ENCODE measurements at regions not wholly inside any gene's neighbourhood (a gene's known extent, or its start where the extent isn't known, plus 50 kb on each side); places are given as distances from the start of the nearest gene placed in this dataset.

GRCh38 chr2:18668221-18668620 is 78.9 kb upstream of the NT5C1B start:
- no peak for ATAC-seq (replicated peaks; ENCODE audit: extremely low read depth, poor library complexity, severe bottlenecking)
- DNase-seq (ENCODE audit: low spot score in 2 of 2) = no peak
- H3K27me3 Mint-ChIP-seq = no peaks in the 10 kb centered on the region
- no peak overlapping the region for H3K4me3 Mint-ChIP-seq
- no peaks in the 10 kb centered on the region for H3K4me1 Mint-ChIP-seq
- no peaks in the 10 kb centered on the region for H3K36me3 Mint-ChIP-seq (ENCODE audit: insufficient read depth)
- H3K27ac Mint-ChIP-seq (ENCODE audit: low read depth) = no peak overlapping the region
- H3K9me3 Mint-ChIP-seq = peaks cover 15% of the 10 kb centered on the region

GRCh38 chr2:18664421-18664820 is 75.1 kb upstream of the NT5C1B start:
- H3K36me3 Mint-ChIP-seq (ENCODE audit: insufficient read depth) = peaks cover 2% of the 10 kb centered on the region
- no peaks in the 10 kb centered on the region for H3K4me1 Mint-ChIP-seq
- no peaks in the 10 kb centered on the region for H3K27me3 Mint-ChIP-seq
- H3K4me3 Mint-ChIP-seq = no peak overlapping the region
- ATAC-seq (replicated peaks; ENCODE audit: extremely low read depth, poor library complexity, severe bottlenecking) (no peak), DNase-seq (ENCODE audit: low spot score in 2 of 2) (no peak)
- no peak overlapping the region for H3K27ac Mint-ChIP-seq (ENCODE audit: low read depth)
- peaks cover 12% of the 10 kb centered on the region for H3K9me3 Mint-ChIP-seq

GRCh38 chr2:18663861-18664260 is 74.5 kb upstream of the NT5C1B start:
- H3K27me3 Mint-ChIP-seq = no peaks in the 10 kb centered on the region
- DNase-seq (ENCODE audit: low spot score in 2 of 2) (no peak), ATAC-seq (replicated peaks; ENCODE audit: extremely low read depth, poor library complexity, severe bottlenecking) (no peak)
- no peaks in the 10 kb centered on the region for H3K4me1 Mint-ChIP-seq
- no peak overlapping the region for H3K27ac Mint-ChIP-seq (ENCODE audit: low read depth)
- peaks cover 12% of the 10 kb centered on the region for H3K9me3 Mint-ChIP-seq
- no peak overlapping the region for H3K4me3 Mint-ChIP-seq
- peaks cover 2% of the 10 kb centered on the region for H3K36me3 Mint-ChIP-seq (ENCODE audit: insufficient read depth)

GRCh38 chr2:18662689-18663088 is 73.3 kb upstream of the NT5C1B start:
- H3K4me3 Mint-ChIP-seq = no peak overlapping the region
- H3K9me3 Mint-ChIP-seq = peaks cover 12% of the 10 kb centered on the region
- H3K36me3 Mint-ChIP-seq (ENCODE audit: insufficient read depth) = peaks cover 2% of the 10 kb centered on the region
- no peak overlapping the region for H3K27ac Mint-ChIP-seq (ENCODE audit: low read depth)
- no peak for ATAC-seq (replicated peaks; ENCODE audit: extremely low read depth, poor library complexity, severe bottlenecking)
- no peaks in the 10 kb centered on the region for H3K4me1 Mint-ChIP-seq
- no peaks in the 10 kb centered on the region for H3K27me3 Mint-ChIP-seq
- no peak for DNase-seq (ENCODE audit: low spot score in 2 of 2)

- Mint-ChIP-seq H3K27ac (ENCODE audit: low read depth) (no peak overlapping the region), H3K4me3 (no peak overlapping the region), H3K36me3 (ENCODE audit: insufficient read depth) (peaks cover 2% of the 10 kb centered on the region), H3K4me1 (no peaks in the 10 kb centered on the region), H3K9me3 (no peaks in the 10 kb centered on the region), H3K27me3 (no peaks in the 10 kb centered on the region)
- DNase-seq (ENCODE audit: low spot score in 2 of 2) (no peak), ATAC-seq (replicated peaks; ENCODE audit: extremely low read depth, poor library complexity, severe bottlenecking) (no peak)
These were observed 70.5 kb upstream of the NT5C1B start for GRCh38 chr2:18659915-18660314.

GRCh38 chr2:18656048-18656447 is 66.7 kb upstream of the NT5C1B start:
- H3K27me3 Mint-ChIP-seq = no peaks in the 10 kb centered on the region
- H3K4me3 Mint-ChIP-seq = no peak overlapping the region
- H3K4me1 Mint-ChIP-seq = no peaks in the 10 kb centered on the region

GRCh38 chr2:18651842-18652774 is 62.7 kb upstream of the NT5C1B start:
- no peak for ATAC-seq (replicated peaks; ENCODE audit: extremely low read depth, poor library complexity, severe bottlenecking)
- DNase-seq (ENCODE audit: low spot score in 2 of 2) = no peak
- Mint-ChIP-seq H3K9me3 (no peaks in the 10 kb centered on the region), H3K4me1 (no peaks in the 10 kb centered on the region), H3K36me3 (ENCODE audit: insufficient read depth) (peaks cover 2% of the 10 kb centered on the region), H3K27me3 (no peaks in the 10 kb centered on the region), H3K27ac (ENCODE audit: low read depth) (no peak overlapping the region), H3K4me3 (no peak overlapping the region)

More at GRCh38 chr2:18656048-18656447, 66.7 kb upstream of the NT5C1B start:
- Mint-ChIP-seq H3K36me3 (ENCODE audit: insufficient read depth) (peaks cover 3% of the 10 kb centered on the region), H3K9me3 (no peaks in the 10 kb centered on the region), H3K27ac (ENCODE audit: low read depth) (no peak overlapping the region)
- ATAC-seq (replicated peaks; ENCODE audit: extremely low read depth, poor library complexity, severe bottlenecking) (no peak), DNase-seq (ENCODE audit: low spot score in 2 of 2) (no peak)

GRCh38 chr2:18650221-18650620 is 60.9 kb upstream of the NT5C1B start:
- Mint-ChIP-seq H3K36me3 (ENCODE audit: insufficient read depth) (peaks cover 2% of the 10 kb centered on the region), H3K27ac (ENCODE audit: low read depth) (no peak overlapping the region), H3K4me3 (no peak overlapping the region), H3K4me1 (no peaks in the 10 kb centered on the region), H3K9me3 (peaks cover 4% of the 10 kb centered on the region), H3K27me3 (no peaks in the 10 kb centered on the region)
- DNase-seq (ENCODE audit: low spot score in 2 of 2) = no peak
- ATAC-seq (replicated peaks; ENCODE audit: extremely low read depth, poor library complexity, severe bottlenecking) = no peak

GRCh38 chr2:18649502-18650135 is 60.2 kb upstream of the NT5C1B start:
- peaks cover 5% of the 10 kb centered on the region for H3K9me3 Mint-ChIP-seq
- no peak overlapping the region for H3K4me3 Mint-ChIP-seq
- H3K4me1 Mint-ChIP-seq = no peaks in the 10 kb centered on the region
- H3K27me3 Mint-ChIP-seq = no peaks in the 10 kb centered on the region
- peaks cover 2% of the 10 kb centered on the region for H3K36me3 Mint-ChIP-seq (ENCODE audit: insufficient read depth)
- no peak overlapping the region for H3K27ac Mint-ChIP-seq (ENCODE audit: low read depth)
- DNase-seq (ENCODE audit: low spot score in 2 of 2) (no peak), ATAC-seq (replicated peaks; ENCODE audit: extremely low read depth, poor library complexity, severe bottlenecking) (no peak)

GRCh38 chr2:18648161-18648560 is 58.8 kb upstream of the NT5C1B start:
- H3K4me3 Mint-ChIP-seq = no peak overlapping the region
- no peaks in the 10 kb centered on the region for H3K27me3 Mint-ChIP-seq
- DNase-seq (ENCODE audit: low spot score in 2 of 2) (no peak), ATAC-seq (replicated peaks; ENCODE audit: extremely low read depth, poor library complexity, severe bottlenecking) (no peak)
- H3K36me3 Mint-ChIP-seq (ENCODE audit: insufficient read depth) = no peaks in the 10 kb centered on the region
- peaks cover 5% of the 10 kb centered on the region for H3K9me3 Mint-ChIP-seq
- no peak overlapping the region for H3K27ac Mint-ChIP-seq (ENCODE audit: low read depth)
- no peaks in the 10 kb centered on the region for H3K4me1 Mint-ChIP-seq

GRCh38 chr2:18647731-18648130 is 58.4 kb upstream of the NT5C1B start:
- DNase-seq (ENCODE audit: low spot score in 2 of 2) = no peak
- H3K4me3 Mint-ChIP-seq = no peak overlapping the region
- no peak for ATAC-seq (replicated peaks; ENCODE audit: extremely low read depth, poor library complexity, severe bottlenecking)

GRCh38 chr2:18645315-18645714 is 55.9 kb upstream of the NT5C1B start:
- Mint-ChIP-seq H3K27me3 (no peaks in the 10 kb centered on the region), H3K9me3 (peaks cover 5% of the 10 kb centered on the region), H3K36me3 (ENCODE audit: insufficient read depth) (no peaks in the 10 kb centered on the region), H3K4me1 (no peaks in the 10 kb centered on the region), H3K27ac (ENCODE audit: low read depth) (no peak overlapping the region), H3K4me3 (no peak overlapping the region)
- no peak for ATAC-seq (replicated peaks; ENCODE audit: extremely low read depth, poor library complexity, severe bottlenecking)
- no peak for DNase-seq (ENCODE audit: low spot score in 2 of 2)

More at GRCh38 chr2:18647731-18648130, 58.4 kb upstream of the NT5C1B start:
- Mint-ChIP-seq H3K36me3 (ENCODE audit: insufficient read depth) (no peaks in the 10 kb centered on the region), H3K27me3 (no peaks in the 10 kb centered on the region), H3K4me1 (no peaks in the 10 kb centered on the region), H3K9me3 (peaks cover 5% of the 10 kb centered on the region), H3K27ac (ENCODE audit: low read depth) (no peak overlapping the region)

- no peak for ATAC-seq (replicated peaks; ENCODE audit: extremely low read depth, poor library complexity, severe bottlenecking)
- no peak for DNase-seq (ENCODE audit: low spot score in 2 of 2)
- H3K9me3 Mint-ChIP-seq = peaks cover 5% of the 10 kb centered on the region
These were observed 54.7 kb upstream of the NT5C1B start for GRCh38 chr2:18644115-18644462.

More at GRCh38 chr2:18644115-18644462, 54.7 kb upstream of the NT5C1B start:
- no peaks in the 10 kb centered on the region for H3K4me1 Mint-ChIP-seq
- H3K4me3 Mint-ChIP-seq = no peak overlapping the region
- H3K27ac Mint-ChIP-seq (ENCODE audit: low read depth) = no peak overlapping the region
- no peaks in the 10 kb centered on the region for H3K36me3 Mint-ChIP-seq (ENCODE audit: insufficient read depth)
- no peaks in the 10 kb centered on the region for H3K27me3 Mint-ChIP-seq

Data from central memory CD8-positive, alpha-beta T cell (primary cell).